Duodenal mucosa (tissue), 2 donors: ENCODE measurements at regions not wholly inside any gene's neighbourhood (a gene's known extent, or its start where the extent isn't known, plus 50 kb on each side); places are given as distances from the start of the nearest gene placed in this dataset.
A peak's percentile ranks its signal among the peaks of the same experiment; 100 is the strongest.

ENCODE experiments used
- H3K27ac ChIP-seq: one replicate; pipeline ENCODE4 v1.7.0; 2013; ENCODE audit warnings: low read depth, low read length
- H3K27me3 ChIP-seq, 2 donors: one replicate each; pipeline ENCODE4 v1.7.0; 2013; ENCODE audit warnings: low read length in 2 of 2, control low read depth in 1 of 2; ENCODE audit not compliant: insufficient read depth in 2 of 2, control insufficient read depth in 1 of 2
- H3K36me3 ChIP-seq, 2 donors: one replicate each; pipeline ENCODE4 v1.7.0; 2013; ENCODE audit warnings: low read length in 2 of 2, control low read depth in 1 of 2; ENCODE audit not compliant: insufficient read depth in 2 of 2, control insufficient read depth in 1 of 2
- H3K4me1 ChIP-seq, 2 donors: one replicate each; pipeline ENCODE4 v1.7.0; 2013; ENCODE audit warnings: low read length in 2 of 2, control low read depth in 1 of 2; ENCODE audit not compliant: insufficient read depth in 2 of 2, control insufficient read depth in 1 of 2
- H3K4me3 ChIP-seq, 2 donors: one replicate each; pipeline ENCODE4 v1.7.0; 2013; ENCODE audit warnings: low read length in 2 of 2, low read depth in 1 of 2
- H3K9ac ChIP-seq, 2 donors: one replicate each; pipeline ENCODE4 v1.7.0; 2013; ENCODE audit warnings: low read length in 2 of 2, low read depth in 1 of 2
- H3K9me3 ChIP-seq, 2 donors: one replicate each; pipeline ENCODE4 v1.7.0; 2013; ENCODE audit warnings: low read length in 2 of 2, control low read depth in 1 of 2; ENCODE audit not compliant: control insufficient read depth in 1 of 2

DNA sequence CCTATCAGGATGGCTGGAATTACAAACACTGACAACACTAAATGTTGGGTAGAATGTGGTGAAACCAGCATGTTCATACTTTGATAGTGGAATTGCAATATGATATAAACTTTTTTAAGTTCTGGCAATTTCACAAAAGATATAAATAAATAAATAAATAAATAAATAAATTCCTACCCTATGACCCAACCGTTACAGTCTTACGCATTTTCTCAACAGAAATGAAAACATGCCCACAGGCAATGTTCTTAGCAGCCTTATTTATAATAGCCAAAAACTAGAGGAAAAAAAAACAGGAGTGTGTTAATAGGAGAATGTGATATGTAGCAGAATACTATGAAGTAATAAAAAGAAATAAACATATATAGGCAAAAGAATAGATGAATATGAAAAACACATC lies 318.9 kb downstream of the IPMK start:
- Histone ChIP-seq H3K4me1 (no peaks in the 10 kb centered on the region), H3K27ac (no peak overlapping the region), H3K36me3 (no peaks in the 10 kb centered on the region)

DNA sequence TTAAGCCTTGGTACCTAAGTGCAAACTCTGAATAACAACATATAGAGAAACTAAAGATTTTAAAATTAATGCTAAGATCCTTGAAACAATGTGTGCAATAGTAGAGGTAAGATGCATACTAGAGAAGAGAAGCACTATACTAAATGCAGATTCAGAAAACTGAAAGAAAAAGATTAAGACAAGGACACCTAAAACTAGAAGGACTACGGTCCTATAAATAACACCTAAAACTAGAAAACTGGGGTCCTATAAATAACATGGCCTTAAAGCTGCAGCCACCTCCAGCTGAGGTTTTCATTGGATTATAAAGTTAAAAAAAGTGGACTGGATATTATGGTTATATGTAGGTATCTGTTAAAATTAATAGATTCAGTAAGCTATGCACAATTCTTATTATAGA lies 320.9 kb downstream of the IPMK start:
- Histone ChIP-seq H3K9me3 (no peaks in the 10 kb centered on the region), H3K4me1 (no peaks in the 10 kb centered on the region), H3K36me3 (no peaks in the 10 kb centered on the region), H3K9ac (no peak overlapping the region), H3K4me3 (no peak overlapping the region), H3K27me3 (no peaks in the 10 kb centered on the region), H3K27ac (no peak overlapping the region)

More for the DNA sequence above, 318.9 kb downstream of the IPMK start:
- H3K27me3 ChIP-seq, result no peaks in the 10 kb centered on the region
- no peak overlapping the region for H3K4me3 ChIP-seq
- H3K9me3 ChIP-seq, result no peaks in the 10 kb centered on the region
- H3K9ac ChIP-seq, result no peak overlapping the region

DNA sequence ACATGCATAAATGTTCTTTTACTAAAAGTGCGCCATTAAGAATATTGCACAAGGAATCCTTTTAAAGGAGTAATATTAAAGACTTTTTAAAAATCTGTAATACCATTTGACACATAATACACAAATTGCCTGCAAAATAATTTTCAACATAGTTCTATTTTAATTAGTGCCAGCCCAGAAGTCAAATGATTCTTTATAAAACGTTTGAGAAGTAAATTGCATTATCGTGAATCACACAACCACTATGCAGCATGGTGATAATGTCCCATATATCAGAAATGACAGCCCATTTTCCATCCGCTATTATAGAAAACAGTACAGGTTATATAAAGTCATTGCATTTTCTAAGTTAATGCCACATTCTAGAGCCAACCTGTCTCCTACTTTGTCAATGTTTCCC lies 324.0 kb downstream of the IPMK start:
- H3K4me3 ChIP-seq, result no peak overlapping the region
- no peaks in the 10 kb centered on the region for H3K9me3 ChIP-seq
- H3K27me3 ChIP-seq, result no peaks in the 10 kb centered on the region
- H3K36me3 ChIP-seq, result no peaks in the 10 kb centered on the region
- H3K9ac ChIP-seq, result no peak overlapping the region
- H3K4me1 ChIP-seq, result no peaks in the 10 kb centered on the region
- H3K27ac ChIP-seq, result no peak overlapping the region

DNA sequence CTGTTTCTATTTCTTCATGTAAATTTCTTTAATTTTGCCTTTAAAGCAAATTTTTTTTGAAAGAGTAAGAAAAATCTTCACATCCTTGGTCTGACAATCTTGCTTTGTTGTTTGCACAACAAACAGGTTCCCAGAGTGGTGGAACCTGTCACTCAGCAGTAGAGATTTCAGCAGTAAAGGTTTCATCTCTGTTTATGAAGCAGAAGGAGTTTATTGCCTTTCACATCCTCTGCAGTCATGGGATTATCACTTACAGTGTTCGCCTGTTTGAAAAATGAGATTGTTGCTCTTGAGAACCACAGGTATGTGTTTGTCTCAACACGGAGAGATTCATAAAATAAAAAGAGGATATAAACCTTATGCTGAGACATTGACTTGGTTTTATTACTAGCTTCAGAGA lies 342.6 kb downstream of the IPMK start:
- Histone ChIP-seq H3K9me3 (no peaks in the 10 kb centered on the region), H3K4me1 (no peaks in the 10 kb centered on the region), H3K27ac (no peak overlapping the region), H3K36me3 (no peaks in the 10 kb centered on the region), H3K9ac (no peak overlapping the region), H3K27me3 (no peaks in the 10 kb centered on the region), H3K4me3 (no peak overlapping the region)

DNA sequence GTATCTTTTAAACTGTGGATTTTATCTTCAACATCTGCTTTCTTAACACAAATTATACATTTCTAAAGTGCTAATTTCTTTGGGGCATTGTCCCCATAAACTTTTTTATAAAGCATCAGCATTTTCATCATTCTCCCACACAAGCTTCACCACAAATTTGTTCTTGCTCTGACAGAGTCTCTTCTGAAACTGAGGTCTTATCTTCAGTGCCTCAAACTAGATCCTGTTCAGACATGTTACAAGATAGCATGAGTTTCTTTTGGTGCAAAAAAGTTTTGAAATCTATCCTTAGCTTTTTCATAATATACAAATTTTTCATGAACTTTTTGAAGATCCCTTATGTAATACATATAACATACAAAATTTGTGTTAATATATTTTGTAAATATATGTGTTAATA lies 346.6 kb downstream of the IPMK start:
- Histone ChIP-seq H3K27me3 (no peaks in the 10 kb centered on the region), H3K9me3 (no peaks in the 10 kb centered on the region), H3K4me1 (no peaks in the 10 kb centered on the region), H3K9ac (no peak overlapping the region), H3K27ac (no peak overlapping the region), H3K4me3 (no peak overlapping the region), H3K36me3 (no peaks in the 10 kb centered on the region)

- Histone ChIP-seq H3K4me1 (no peaks in the 10 kb centered on the region), H3K27me3 (no peaks in the 10 kb centered on the region), H3K9ac (no peak overlapping the region), H3K4me3 (no peak overlapping the region), H3K9me3 (no peaks in the 10 kb centered on the region), H3K27ac (no peak overlapping the region), H3K36me3 (no peaks in the 10 kb centered on the region)
Observed at GRCh38 chr10:57919864-57920263, 347.8 kb downstream of the IPMK start.

GRCh38 chr10:57917019-57917418 lies 350.7 kb downstream of the IPMK start:
- H3K4me3 ChIP-seq, result no peak overlapping the region
- no peak overlapping the region for H3K9ac ChIP-seq
- H3K9me3 ChIP-seq, result no peaks in the 10 kb centered on the region
- H3K4me1 ChIP-seq, result no peaks in the 10 kb centered on the region
- no peaks in the 10 kb centered on the region for H3K27me3 ChIP-seq
- H3K36me3 ChIP-seq, result no peaks in the 10 kb centered on the region
- H3K27ac ChIP-seq, result no peak overlapping the region

DNA sequence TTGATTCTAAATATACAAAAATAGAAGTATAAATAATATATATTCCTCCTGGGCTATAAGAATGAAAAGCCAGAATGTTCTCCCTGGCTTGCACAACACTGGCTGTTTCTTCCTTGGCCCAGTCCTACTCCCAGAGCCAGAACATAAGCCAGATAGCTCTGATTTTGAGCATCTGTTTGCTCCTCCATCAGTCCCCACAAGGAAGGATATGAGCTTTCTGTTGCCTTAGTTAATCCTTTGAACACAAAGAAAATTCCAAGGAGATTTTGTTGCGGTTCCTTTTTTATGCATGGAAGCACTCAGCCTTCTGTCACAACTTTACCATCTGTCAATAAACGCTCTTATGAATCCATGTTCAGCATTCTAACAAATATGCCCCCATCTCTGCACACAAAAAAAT lies 361.8 kb downstream of the IPMK start:
- H3K4me3 ChIP-seq, result no peak overlapping the region
- H3K27me3 ChIP-seq, result no peaks in the 10 kb centered on the region
- H3K9me3 ChIP-seq, result no peaks in the 10 kb centered on the region
- no peak overlapping the region for H3K9ac ChIP-seq
- no peaks in the 10 kb centered on the region for H3K36me3 ChIP-seq
- no peak overlapping the region for H3K27ac ChIP-seq
- H3K4me1 ChIP-seq, result no peaks in the 10 kb centered on the region

DNA sequence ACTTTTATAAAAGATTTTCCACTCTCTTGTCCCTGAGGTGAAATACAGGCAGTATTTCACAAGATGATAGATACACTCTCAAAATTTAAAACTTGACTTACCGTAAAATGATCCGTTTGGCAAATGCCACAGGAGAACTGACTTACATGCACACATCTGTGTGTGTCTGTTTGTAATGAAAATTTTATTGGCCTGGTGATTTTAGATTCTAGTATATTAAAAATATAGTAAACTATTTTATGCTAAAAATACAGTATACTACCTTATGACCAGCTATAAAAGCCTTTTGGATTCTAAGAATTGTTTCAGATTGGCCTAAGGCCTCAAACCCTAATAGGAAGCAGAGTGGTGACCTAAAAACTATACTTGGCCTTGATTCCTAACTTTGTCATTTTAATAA lies 362.7 kb downstream of the IPMK start:
- H3K4me1 ChIP-seq, result no peaks in the 10 kb centered on the region
- H3K27me3 ChIP-seq, result no peaks in the 10 kb centered on the region
- no peaks in the 10 kb centered on the region for H3K36me3 ChIP-seq
- no peak overlapping the region for H3K4me3 ChIP-seq
- H3K9me3 ChIP-seq, result no peaks in the 10 kb centered on the region
- no peak overlapping the region for H3K9ac ChIP-seq
- H3K27ac ChIP-seq, result no peak overlapping the region

- no peak overlapping the region for H3K9ac ChIP-seq
- H3K27ac ChIP-seq, result no peak overlapping the region
- H3K27me3 ChIP-seq, result no peaks in the 10 kb centered on the region
- peaks cover 4 to 6% of the 10 kb centered on the region in 2 donors for H3K4me1 ChIP-seq
- H3K4me3 ChIP-seq, result peak overlapping the region in 1 of 2 donors; percentile 16
- no peaks in the 10 kb centered on the region for H3K9me3 ChIP-seq
- H3K36me3 ChIP-seq, result no peaks in the 10 kb centered on the region
Observed at GRCh38 chr10:57898231-57898630, 369.5 kb downstream of the IPMK start.

DNA sequence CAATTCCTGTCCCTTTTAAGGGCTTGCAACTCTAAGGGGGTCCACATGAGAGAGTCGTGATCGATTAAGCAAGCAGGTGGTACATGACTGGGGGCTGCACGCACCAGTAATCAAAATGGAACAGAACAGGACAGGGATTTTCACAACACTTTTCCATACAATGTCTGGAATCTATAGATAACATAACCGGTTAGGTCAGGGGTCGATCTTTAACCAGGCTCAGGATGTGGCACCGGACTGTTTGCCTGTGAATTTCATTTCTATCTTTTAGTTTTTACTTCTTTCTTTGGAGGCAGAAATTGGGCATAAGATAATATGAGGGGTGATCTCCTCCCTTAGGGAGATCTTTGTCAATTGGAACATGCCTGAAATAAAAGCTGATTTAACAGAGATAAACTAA lies 370.1 kb downstream of the IPMK start:
- Histone ChIP-seq H3K36me3 (no peaks in the 10 kb centered on the region), H3K4me1 (peaks cover 4 to 10% of the 10 kb centered on the region in 2 donors), H3K27ac (no peak overlapping the region), H3K9me3 (no peaks in the 10 kb centered on the region), H3K9ac (no peak overlapping the region), H3K4me3 (peak overlapping the region in 1 of 2 donors; percentile 16), H3K27me3 (no peaks in the 10 kb centered on the region)
